ENCODE measurements at regions not wholly inside any gene's neighbourhood (a gene's known extent, or its start where the extent isn't known, plus 50 kb on each side); places are given as distances from the start of the nearest gene placed in this dataset.

- TF ChIP-seq, protein P1, sequence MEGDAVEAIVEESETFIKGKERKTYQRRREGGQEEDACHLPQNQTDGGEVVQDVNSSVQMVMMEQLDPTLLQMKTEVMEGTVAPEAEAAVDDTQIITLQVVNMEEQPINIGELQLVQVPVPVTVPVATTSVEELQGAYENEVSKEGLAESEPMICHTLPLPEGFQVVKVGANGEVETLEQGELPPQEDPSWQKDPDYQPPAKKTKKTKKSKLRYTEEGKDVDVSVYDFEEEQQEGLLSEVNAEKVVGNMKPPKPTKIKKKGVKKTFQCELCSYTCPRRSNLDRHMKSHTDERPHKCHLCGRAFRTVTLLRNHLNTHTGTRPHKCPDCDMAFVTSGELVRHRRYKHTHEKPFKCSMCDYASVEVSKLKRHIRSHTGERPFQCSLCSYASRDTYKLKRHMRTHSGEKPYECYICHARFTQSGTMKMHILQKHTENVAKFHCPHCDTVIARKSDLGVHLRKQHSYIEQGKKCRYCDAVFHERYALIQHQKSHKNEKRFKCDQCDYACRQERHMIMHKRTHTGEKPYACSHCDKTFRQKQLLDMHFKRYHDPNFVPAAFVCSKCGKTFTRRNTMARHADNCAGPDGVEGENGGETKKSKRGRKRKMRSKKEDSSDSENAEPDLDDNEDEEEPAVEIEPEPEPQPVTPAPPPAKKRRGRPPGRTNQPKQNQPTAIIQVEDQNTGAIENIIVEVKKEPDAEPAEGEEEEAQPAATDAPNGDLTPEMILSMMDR (IDR thresholded peaks at IDR 0.05; ENCODE audit: borderline replicate concordance, extremely low read depth, low read length, poor library complexity, severe bottlenecking), result no peak
- no peak for TF ChIP-seq EZH2 (IDR thresholded peaks at IDR 0.05; ENCODE audit: borderline replicate concordance, low read depth, low read length, severe bottlenecking)
Observed at GRCh38 chr1:198893763-198894444, 255.1 kb downstream of the PTPRC start.

All from DND-41 (cell line).